ENCODE measurements at regions not wholly inside any gene's neighbourhood (a gene's known extent, or its start where the extent isn't known, plus 50 kb on each side); places are given as distances from the start of the nearest gene placed in this dataset.
"Not testable (repeated sequence)": the region's sequence is repeated elsewhere in the genome, so short reads cannot be mapped to it uniquely, and the experiment has no call there.

- no peak for DNase-seq
Measured at GRCh38 chr18:43827311-43827710, 550.0 kb upstream of the SYT4 start.

GRCh38 chr18:43830303-43830702, 553.0 kb upstream of the SYT4 start:
- DNase-seq: no peak

- DNase-seq: no peak
Measured at GRCh38 chr18:43830947-43831346, 553.7 kb upstream of the SYT4 start.

GRCh38 chr18:43846299-43846698, 569.0 kb upstream of the SYT4 start:
- DNase-seq: no peak

GRCh38 chr18:43847164-43848091, 570.1 kb upstream of the SYT4 start:
- DNase-seq: no peak

GRCh38 chr18:43849831-43850230, 572.5 kb upstream of the SYT4 start:
- DNase-seq: not testable (repeated sequence)

- DNase-seq: no peak
Measured at GRCh38 chr18:43855376-43855775, 578.1 kb upstream of the SYT4 start.

- DNase-seq: no peak
Measured at GRCh38 chr18:43863180-43863579, 585.9 kb upstream of the SYT4 start.

GRCh38 chr18:43866696-43867095, 589.4 kb upstream of the SYT4 start:
- no peak for DNase-seq

GRCh38 chr18:43868497-43868995, 591.3 kb upstream of the SYT4 start:
- no peak for DNase-seq

- DNase-seq: no peak
Measured at GRCh38 chr18:43869451-43870008, 592.2 kb upstream of the SYT4 start.

GRCh38 chr18:43870626-43871025, 593.3 kb upstream of the SYT4 start:
- no peak for DNase-seq

GRCh38 chr18:43875511-43875910, 598.2 kb upstream of the SYT4 start:
- no peak for DNase-seq

GRCh38 chr18:43876286-43876685, 599.0 kb upstream of the SYT4 start:
- DNase-seq: no peak

GRCh38 chr18:43876748-43877147, 599.5 kb upstream of the SYT4 start:
- no peak for DNase-seq

GRCh38 chr18:43877616-43878321, 600.5 kb upstream of the SYT4 start:
- no peak for DNase-seq

GRCh38 chr18:43879415-43879814, 602.1 kb upstream of the SYT4 start:
- no peak for DNase-seq

- DNase-seq: no peak
Measured at GRCh38 chr18:43882358-43883055, 605.2 kb upstream of the SYT4 start.

GRCh38 chr18:43883886-43884285, 606.6 kb upstream of the SYT4 start:
- no peak for DNase-seq

GRCh38 chr18:43886341-43886740, 609.1 kb upstream of the SYT4 start:
- DNase-seq: no peak

GRCh38 chr18:43887491-43887890, 610.2 kb upstream of the SYT4 start:
- no peak for DNase-seq

GRCh38 chr18:43888598-43888997, 611.3 kb upstream of the SYT4 start:
- DNase-seq: no peak
